ENCODE measurements at regions not wholly inside any gene's neighbourhood (a gene's known extent, or its start where the extent isn't known, plus 50 kb on each side); places are given as distances from the start of the nearest gene placed in this dataset.

DNA sequence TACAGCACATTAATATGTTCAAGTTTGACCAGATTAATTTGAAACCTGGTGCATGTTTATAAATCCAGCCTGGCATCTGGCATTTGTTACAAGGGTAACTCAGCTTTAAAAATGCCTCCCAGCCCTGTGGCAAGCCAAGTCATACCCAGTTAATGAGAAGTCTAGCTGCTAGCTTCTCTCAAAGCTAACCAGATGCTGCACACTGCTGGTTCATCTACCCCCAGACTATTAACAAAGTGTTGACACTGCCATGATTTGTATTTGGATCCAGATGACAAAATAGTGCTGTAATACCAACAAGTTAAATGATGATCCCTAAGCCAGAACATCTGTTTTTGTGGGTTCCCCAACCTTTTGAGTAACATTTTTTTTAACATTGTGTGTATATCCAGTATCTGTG is 573.7 kb upstream of the DAB2 start:
- ATAC-seq = no peak
- H3K4me3 ChIP-seq (ENCODE audit: low read length) = no peak overlapping the region
- no peak overlapping the region for H3K27ac ChIP-seq (ENCODE audit: low read length)
- DNase-seq = no peak
- H3K4me1 ChIP-seq (ENCODE audit: control insufficient read depth, insufficient read depth, low read length) = no peaks in the 10 kb centered on the region
- no peaks in the 10 kb centered on the region for H3K27me3 ChIP-seq (ENCODE audit: control insufficient read depth, insufficient read depth)
- peaks cover 2% of the 10 kb centered on the region for H3K9me3 ChIP-seq (ENCODE audit: control insufficient read depth, low read length)
- intact Hi-C loops (cut with DNase I) = no loop called here

DNA sequence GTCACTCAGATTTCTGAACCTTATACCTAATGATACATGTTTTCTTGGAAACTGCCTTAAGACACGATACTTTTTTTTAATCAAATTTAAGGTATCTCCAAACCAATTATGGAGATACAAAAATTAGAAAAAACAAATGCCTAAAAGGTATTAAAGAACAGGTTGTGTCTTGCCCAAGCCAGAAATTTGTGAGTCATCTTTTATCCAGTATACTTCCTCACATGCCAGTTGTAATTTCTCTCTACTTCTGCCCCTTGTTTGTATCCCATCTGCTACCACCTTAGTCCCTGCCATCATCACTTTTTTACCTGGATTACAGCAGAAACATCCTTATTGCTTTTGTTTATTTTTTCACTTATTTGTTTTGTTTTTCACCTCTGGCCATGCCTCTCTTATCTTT is 571.2 kb upstream of the DAB2 start:
- no peak overlapping the region for H3K27ac ChIP-seq (ENCODE audit: low read length)
- ATAC-seq (no peak), DNase-seq (no peak)
- H3K4me1 ChIP-seq (ENCODE audit: control insufficient read depth, insufficient read depth, low read length) = no peaks in the 10 kb centered on the region
- intact Hi-C loops (cut with DNase I) = no loop called here
- no peaks in the 10 kb centered on the region for H3K27me3 ChIP-seq (ENCODE audit: control insufficient read depth, insufficient read depth)
- WGBS = 85% methylated on average over 1 of the region's 1 CpG
- peaks cover 2% of the 10 kb centered on the region for H3K9me3 ChIP-seq (ENCODE audit: control insufficient read depth, low read length)
- no peak overlapping the region for H3K4me3 ChIP-seq (ENCODE audit: low read length)

DNA sequence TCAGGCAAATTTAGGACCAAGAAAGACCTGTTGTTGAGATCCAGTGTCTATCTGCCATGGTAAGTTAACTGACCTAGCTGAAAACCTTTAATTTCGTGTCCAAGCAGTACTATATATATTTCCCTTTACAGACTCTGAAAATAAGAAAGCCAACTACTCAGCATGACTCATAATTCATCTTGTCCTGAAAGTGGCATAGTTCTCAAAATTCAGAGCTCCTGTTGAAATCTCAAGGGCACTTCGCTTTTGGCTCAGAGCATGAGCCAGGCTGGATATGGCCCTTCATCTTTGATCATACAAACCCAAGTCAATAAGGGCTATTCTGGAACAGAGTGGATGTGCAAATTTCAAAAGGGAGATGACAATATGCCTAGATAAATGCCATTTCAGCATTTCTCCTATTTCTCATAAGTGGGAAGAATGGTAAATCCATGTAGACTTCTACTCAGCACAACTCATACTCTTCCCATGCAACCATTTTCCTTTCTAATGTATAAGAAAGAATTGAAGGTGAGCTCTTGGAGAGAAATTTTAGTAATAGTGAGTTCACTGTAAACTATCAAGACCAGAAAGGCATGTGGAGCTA is 567.9 kb upstream of the DAB2 start:
- Histone ChIP-seq H3K27me3 (ENCODE audit: control insufficient read depth, insufficient read depth) (no peaks in the 10 kb centered on the region), H3K4me1 (ENCODE audit: control insufficient read depth, insufficient read depth, low read length) (no peaks in the 10 kb centered on the region), H3K4me3 (ENCODE audit: low read length) (no peak overlapping the region), H3K9me3 (ENCODE audit: control insufficient read depth, low read length) (peaks cover 2% of the 10 kb centered on the region), H3K27ac (ENCODE audit: low read length) (no peak overlapping the region)
- intact Hi-C loops (cut with DNase I) = no loop called here
- no peak for DNase-seq
- no peak for ATAC-seq
- WGBS = 75% methylated on average over 2 of the region's 2 CpGs

DNA sequence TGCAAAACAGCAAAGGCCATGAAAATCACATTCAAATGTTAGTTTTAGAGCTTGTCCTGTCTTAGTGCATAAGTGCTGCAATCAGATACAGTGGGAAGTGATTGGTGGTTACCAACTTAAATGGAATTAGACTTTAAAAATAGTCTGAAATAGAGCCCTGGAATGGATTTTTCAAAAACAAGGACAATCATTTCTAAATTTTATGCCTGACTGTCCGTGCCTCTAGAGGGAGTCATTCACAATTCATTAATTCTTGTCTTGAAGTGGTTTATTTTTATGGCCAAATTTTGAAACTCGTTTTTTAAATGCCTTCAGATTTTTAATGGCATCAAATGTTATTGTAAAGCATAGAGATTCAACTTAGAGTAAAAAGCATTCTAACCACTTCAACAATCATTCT is 561.8 kb upstream of the DAB2 start:
- 63% methylated on average over 2 of the region's 2 CpGs for WGBS
- Histone ChIP-seq H3K27me3 (ENCODE audit: control insufficient read depth, insufficient read depth) (no peaks in the 10 kb centered on the region), H3K4me1 (ENCODE audit: control insufficient read depth, insufficient read depth, low read length) (no peaks in the 10 kb centered on the region), H3K27ac (ENCODE audit: low read length) (no peak overlapping the region), H3K4me3 (ENCODE audit: low read length) (no peak overlapping the region), H3K9me3 (ENCODE audit: control insufficient read depth, low read length) (no peaks in the 10 kb centered on the region)
- intact Hi-C loops (cut with DNase I) = no loop called here
- ATAC-seq = no peak
- DNase-seq = no peak

DNA sequence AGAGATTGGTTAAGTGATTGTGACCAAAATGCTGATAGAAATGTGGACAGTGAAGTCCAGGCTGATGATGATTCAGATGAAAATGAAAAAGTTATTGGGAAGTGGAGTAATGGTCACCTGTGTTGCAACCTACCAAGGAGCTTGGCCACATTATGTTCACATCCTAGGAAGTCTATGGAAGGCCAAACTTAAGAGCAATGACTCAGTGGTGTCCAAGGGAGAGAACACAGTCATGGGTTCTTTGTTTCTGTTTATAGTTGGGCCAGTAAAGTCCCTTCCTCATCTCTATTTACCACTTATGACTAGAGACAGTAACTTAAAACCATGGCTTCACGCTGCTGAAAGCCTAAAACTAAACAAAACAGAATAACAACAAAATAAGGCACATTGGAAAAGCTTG is 555.3 kb upstream of the DAB2 start:
- Histone ChIP-seq H3K27me3 (ENCODE audit: control insufficient read depth, insufficient read depth) (no peaks in the 10 kb centered on the region), H3K4me3 (ENCODE audit: low read length) (no peak overlapping the region), H3K9me3 (ENCODE audit: control insufficient read depth, low read length) (no peaks in the 10 kb centered on the region), H3K27ac (ENCODE audit: low read length) (no peak overlapping the region), H3K4me1 (ENCODE audit: control insufficient read depth, insufficient read depth, low read length) (no peaks in the 10 kb centered on the region)
- DNase-seq (no peak), ATAC-seq (no peak)
- intact Hi-C loops (cut with DNase I) = no loop called here
- WGBS = 78% methylated on average over 1 of the region's 1 CpG

DNA sequence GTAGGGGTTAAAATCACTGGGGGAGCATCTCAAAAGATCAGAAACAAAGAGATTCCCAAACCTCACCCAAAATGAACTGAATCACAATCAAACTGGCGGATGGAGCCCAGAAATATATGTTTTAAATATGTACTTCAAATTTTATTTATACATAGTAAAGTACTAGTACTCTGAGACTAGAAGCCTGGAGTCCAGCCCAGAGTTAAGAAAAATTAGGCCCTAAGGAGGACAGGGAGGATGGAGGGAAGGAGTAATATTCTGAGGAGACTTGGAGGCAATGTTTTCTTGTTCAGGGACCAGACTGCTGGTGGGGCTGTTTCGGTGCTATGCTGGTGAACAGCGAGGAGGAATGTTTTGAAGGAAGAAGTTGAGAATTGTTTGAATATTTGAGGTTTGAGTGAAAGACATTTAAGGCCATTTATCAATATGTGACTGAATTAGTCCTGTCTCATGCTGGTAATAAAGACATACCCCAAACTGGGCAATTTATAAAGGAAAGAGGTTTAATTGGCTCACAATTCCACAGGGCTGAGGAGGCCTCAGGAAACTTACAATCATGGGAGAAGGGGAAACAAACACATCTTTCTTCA is 552.4 kb upstream of the DAB2 start:
- no peak for ATAC-seq
- no peak for DNase-seq
- WGBS = 80% methylated on average over 3 of the region's 3 CpGs
- H3K9me3 ChIP-seq (ENCODE audit: control insufficient read depth, low read length) = no peaks in the 10 kb centered on the region
- H3K4me3 ChIP-seq (ENCODE audit: low read length) = no peak overlapping the region
- no peaks in the 10 kb centered on the region for H3K4me1 ChIP-seq (ENCODE audit: control insufficient read depth, insufficient read depth, low read length)
- no peaks in the 10 kb centered on the region for H3K27me3 ChIP-seq (ENCODE audit: control insufficient read depth, insufficient read depth)
- no peak overlapping the region for H3K27ac ChIP-seq (ENCODE audit: low read length)
- intact Hi-C loops (cut with DNase I) = no loop called here

DNA sequence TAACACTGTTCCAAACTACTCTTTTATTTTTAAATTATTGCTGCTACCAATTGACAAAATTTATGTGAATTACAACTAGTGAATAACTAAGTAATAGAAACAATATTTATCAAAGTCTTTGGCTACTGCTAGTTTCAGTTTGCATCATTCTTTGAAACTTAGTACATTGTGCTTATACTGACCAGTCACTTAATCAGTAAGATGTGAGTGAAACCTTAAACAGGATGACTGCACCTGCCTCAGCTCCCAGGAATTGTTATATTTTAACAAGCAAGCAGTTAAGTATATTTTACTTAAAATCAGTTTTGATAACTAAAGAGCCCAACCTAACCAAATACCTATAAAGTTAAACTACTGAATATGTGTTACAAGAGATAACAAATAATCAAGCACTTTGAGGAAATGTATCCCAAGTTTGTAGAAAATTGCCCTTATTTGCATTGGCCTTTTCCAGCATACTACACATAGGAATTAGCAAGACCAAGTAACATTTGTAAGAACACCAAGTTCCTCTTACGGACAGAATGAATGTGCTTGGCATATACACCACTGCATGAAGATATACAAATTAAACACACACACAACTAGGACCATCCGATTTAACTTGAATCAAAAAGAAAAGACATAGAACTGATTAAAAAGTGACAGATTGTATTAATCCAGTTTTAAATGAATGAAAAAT is 545.5 kb upstream of the DAB2 start:
- H3K9me3 ChIP-seq (ENCODE audit: control insufficient read depth, low read length) = no peaks in the 10 kb centered on the region
- H3K4me3 ChIP-seq (ENCODE audit: low read length) = no peak overlapping the region
- H3K4me1 ChIP-seq (ENCODE audit: control insufficient read depth, insufficient read depth, low read length) = no peaks in the 10 kb centered on the region
- ATAC-seq (no peak), DNase-seq (no peak)
- WGBS = 94% methylated on average over 2 of the region's 2 CpGs
- intact Hi-C loops (cut with DNase I) = no loop called here
- H3K27me3 ChIP-seq (ENCODE audit: control insufficient read depth, insufficient read depth) = no peaks in the 10 kb centered on the region
- H3K27ac ChIP-seq (ENCODE audit: low read length) = no peak overlapping the region

DNA sequence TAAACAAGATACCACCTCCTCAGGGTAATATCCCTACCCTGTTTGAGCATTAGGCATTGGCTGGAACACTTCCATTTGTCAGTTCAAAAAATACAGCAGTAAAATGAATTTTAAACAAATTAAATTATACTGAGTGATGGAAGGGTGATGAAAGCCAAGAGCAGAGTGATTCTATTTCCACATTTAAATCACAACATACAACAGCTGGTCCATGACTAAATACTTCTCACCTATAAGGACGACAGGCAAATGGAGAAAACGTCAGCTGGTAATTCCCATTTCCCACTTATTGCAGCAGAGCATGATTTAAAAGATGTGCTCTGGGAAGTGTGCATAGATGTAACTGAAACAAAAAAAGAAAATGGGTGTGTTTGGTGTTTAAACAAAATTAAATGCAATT is 543.6 kb upstream of the DAB2 start:
- DNase-seq = no peak
- intact Hi-C loops (cut with DNase I) = no loop called here
- H3K27ac ChIP-seq (ENCODE audit: low read length) = no peak overlapping the region
- H3K4me3 ChIP-seq (ENCODE audit: low read length) = no peak overlapping the region
- H3K9me3 ChIP-seq (ENCODE audit: control insufficient read depth, low read length) = no peaks in the 10 kb centered on the region
- no peak for ATAC-seq
- H3K4me1 ChIP-seq (ENCODE audit: control insufficient read depth, insufficient read depth, low read length) = no peaks in the 10 kb centered on the region
- WGBS = 57% methylated on average over 2 of the region's 2 CpGs
- H3K27me3 ChIP-seq (ENCODE audit: control insufficient read depth, insufficient read depth) = no peaks in the 10 kb centered on the region

DNA sequence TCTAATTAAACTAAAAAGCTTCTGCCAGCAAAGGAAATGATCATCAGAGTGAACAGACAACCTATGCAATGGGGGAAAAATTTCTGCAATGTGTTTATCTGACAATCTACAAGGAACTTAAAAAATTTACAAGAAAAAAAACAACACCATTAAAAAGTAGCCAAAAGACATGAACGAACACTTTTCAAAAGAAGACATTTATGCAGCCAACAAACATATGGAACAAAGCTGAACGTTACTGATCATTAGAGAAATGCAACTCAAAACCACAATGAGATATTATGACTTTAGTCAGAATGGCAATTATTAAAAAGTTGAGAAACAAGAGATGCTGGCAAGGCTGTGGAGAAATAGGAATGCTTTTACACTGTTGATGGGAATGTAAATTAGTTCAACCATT is 530.4 kb upstream of the DAB2 start:
- ATAC-seq = no peak
- intact Hi-C loops (cut with DNase I) = no loop called here

DNA sequence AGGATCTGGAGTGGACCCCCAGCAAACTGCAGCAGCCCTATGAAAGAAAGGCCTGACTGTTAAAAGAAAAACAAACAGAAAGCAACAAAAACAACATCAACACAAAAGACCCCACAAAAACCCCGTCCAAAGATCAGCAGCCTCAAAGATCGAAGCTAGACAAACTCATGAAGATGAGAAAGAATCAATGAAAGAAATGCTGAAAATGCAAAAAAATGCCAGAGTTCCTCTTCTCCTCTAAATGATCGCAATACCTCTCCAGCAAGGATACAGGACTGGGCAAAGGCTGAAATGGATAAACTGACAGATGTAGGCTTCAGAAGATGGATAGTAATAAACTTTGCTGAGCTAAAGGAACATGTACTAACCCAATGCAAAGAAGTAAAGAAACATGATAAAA is 526.3 kb upstream of the DAB2 start:
- Histone ChIP-seq H3K27ac (ENCODE audit: low read length) (no peak overlapping the region), H3K4me3 (ENCODE audit: low read length) (no peak overlapping the region), H3K27me3 (ENCODE audit: control insufficient read depth, insufficient read depth) (no peaks in the 10 kb centered on the region), H3K4me1 (ENCODE audit: control insufficient read depth, insufficient read depth, low read length) (no peaks in the 10 kb centered on the region), H3K9me3 (ENCODE audit: control insufficient read depth, low read length) (peaks cover 2% of the 10 kb centered on the region)
- DNase-seq = no peak
- no peak for ATAC-seq
- WGBS = 93% methylated on average over 3 of the region's 3 CpGs
- intact Hi-C loops (cut with DNase I) = loop anchor here in 1 of 4 donors (5.0 kb wide), 1 partner anchor 736 kb away; no protein-coding TSS in a partner anchor

More for the DNA sequence above, 530.4 kb upstream of the DAB2 start:
- Histone ChIP-seq H3K4me3 (ENCODE audit: low read length) (no peak overlapping the region), H3K27me3 (ENCODE audit: control insufficient read depth, insufficient read depth) (no peaks in the 10 kb centered on the region), H3K4me1 (ENCODE audit: control insufficient read depth, insufficient read depth, low read length) (no peaks in the 10 kb centered on the region), H3K9me3 (ENCODE audit: control insufficient read depth, low read length) (no peaks in the 10 kb centered on the region), H3K27ac (ENCODE audit: low read length) (no peak overlapping the region)
- DNase-seq = no peak
- 84% methylated on average over 2 of the region's 2 CpGs for WGBS

DNA sequence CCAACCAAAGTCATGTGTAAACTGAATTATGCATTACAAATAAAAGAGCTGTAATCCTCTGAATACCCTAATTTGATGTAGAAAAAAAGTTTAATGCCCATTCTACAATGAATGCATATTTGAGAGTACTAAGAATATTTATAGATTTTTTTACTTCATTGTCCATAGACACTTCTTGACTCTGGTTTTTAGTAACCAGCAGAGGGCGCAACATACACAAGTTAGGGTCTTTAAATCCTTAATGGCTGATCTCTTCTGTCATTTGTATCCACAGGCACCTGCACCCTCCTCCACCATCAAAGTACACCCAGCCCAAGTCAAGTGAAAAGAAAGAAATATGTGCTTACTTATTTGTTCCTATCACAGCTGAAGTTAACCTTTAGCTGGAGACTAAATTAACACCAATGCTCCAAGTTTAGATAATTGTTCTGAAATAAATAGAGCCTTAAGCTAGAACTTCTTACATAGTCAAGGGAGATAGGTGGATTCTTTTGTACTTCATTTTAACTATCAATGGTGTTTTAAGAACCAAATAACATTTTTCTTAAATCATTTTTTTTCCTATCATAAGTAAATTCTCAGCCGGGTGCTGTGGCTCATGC is 524.2 kb upstream of the DAB2 start:
- Histone ChIP-seq H3K4me1 (ENCODE audit: control insufficient read depth, insufficient read depth, low read length) (no peaks in the 10 kb centered on the region), H3K27ac (ENCODE audit: low read length) (no peak overlapping the region), H3K9me3 (ENCODE audit: control insufficient read depth, low read length) (peaks cover 4% of the 10 kb centered on the region), H3K4me3 (ENCODE audit: low read length) (no peak overlapping the region), H3K27me3 (ENCODE audit: control insufficient read depth, insufficient read depth) (no peaks in the 10 kb centered on the region)
- peak; percentile 61 to 65 for ATAC-seq
- WGBS = 49% methylated on average over 2 of the region's 2 CpGs
- DNase-seq = peak in 2 of 3 donors; percentile 15 to 22
- intact Hi-C loops (cut with DNase I) = loop anchor here in 1 of 4 donors (5.0 kb wide), 1 partner anchor 738 kb away; no protein-coding TSS in a partner anchor

Data from right cardiac atrium (tissue), 5 donors.